ENCODE measurements at regions not wholly inside any gene's neighbourhood (a gene's known extent, or its start where the extent isn't known, plus 50 kb on each side); places are given as distances from the start of the nearest gene placed in this dataset.
"Not testable (repeated sequence)": the region's sequence is repeated elsewhere in the genome, so short reads cannot be mapped to it uniquely, and the experiment has no call there.

- ATAC-seq (replicated peaks) (no peak), DNase-seq (no peak)
- Mint-ChIP-seq H3K36me3 (no peaks in the 10 kb centered on the region), H3K27me3 (no peaks in the 10 kb centered on the region), H3K27ac (no peak overlapping the region), H3K9me3 (peaks cover 0 to 3% of the 10 kb centered on the region in 2 donors), H3K4me3 (no peak overlapping the region), H3K4me1 (no peaks in the 10 kb centered on the region)
Measured at GRCh38 chr10:64529003-64529350, 1007.8 kb downstream of the REEP3 start.

DNA sequence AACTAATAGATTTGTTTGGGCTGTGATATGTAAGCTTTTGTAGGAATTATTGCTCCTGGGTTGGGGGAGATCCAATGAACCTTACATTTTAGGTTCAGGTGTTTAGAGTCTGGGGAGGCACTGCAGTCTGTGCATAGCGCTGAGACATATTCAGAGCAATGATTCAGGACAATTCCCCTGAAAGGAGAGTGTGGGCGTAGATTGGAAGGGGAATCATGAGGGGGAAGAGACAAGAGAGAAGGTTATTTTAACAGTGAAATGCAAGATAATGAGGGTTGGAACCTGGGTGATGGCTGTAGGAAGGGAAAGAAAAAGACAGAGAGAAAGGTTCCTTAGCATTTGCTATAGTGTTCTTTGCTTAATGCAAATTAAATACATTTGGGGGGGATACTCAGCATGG, 1013.4 kb downstream of the REEP3 start:
- H3K9me3 Mint-ChIP-seq = no peaks in the 10 kb centered on the region
- H3K27me3 Mint-ChIP-seq = no peaks in the 10 kb centered on the region
- H3K4me1 Mint-ChIP-seq = no peaks in the 10 kb centered on the region
- no peak for ATAC-seq (replicated peaks)
- no peaks in the 10 kb centered on the region for H3K36me3 Mint-ChIP-seq
- no peak overlapping the region for H3K27ac Mint-ChIP-seq
- DNase-seq = no peak
- H3K4me3 Mint-ChIP-seq = no peak overlapping the region

- no peaks in the 10 kb centered on the region for H3K9me3 Mint-ChIP-seq
- no peaks in the 10 kb centered on the region for H3K4me1 Mint-ChIP-seq
- ATAC-seq (replicated peaks) = no peak
- no peaks in the 10 kb centered on the region for H3K36me3 Mint-ChIP-seq
- H3K27me3 Mint-ChIP-seq = no peaks in the 10 kb centered on the region
- no peak for DNase-seq
- H3K4me3 Mint-ChIP-seq = no peak overlapping the region
- no peak overlapping the region for H3K27ac Mint-ChIP-seq
Measured at GRCh38 chr10:64535131-64535867, 1014.1 kb downstream of the REEP3 start.

DNA sequence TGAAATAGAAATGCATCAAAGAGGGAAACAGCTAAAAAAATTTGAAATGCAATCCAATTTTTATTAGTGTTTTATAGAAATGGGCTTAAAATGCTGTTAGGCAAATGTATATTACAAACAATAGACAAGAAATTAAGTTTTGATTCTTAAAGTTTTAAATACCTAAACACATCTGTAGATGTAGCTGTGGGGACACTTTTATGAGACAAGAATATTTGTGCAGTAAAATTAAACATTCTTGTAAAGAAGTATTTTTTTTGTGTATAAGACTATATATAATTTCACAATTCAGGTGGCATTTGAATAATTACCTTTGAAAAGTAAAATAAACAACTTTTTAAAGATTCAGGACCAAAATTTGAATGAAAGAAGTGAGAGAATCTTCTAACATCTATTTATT, 1015.9 kb downstream of the REEP3 start:
- Mint-ChIP-seq H3K27ac (no peak overlapping the region), H3K27me3 (no peaks in the 10 kb centered on the region), H3K9me3 (no peaks in the 10 kb centered on the region), H3K4me1 (no peaks in the 10 kb centered on the region), H3K4me3 (no peak overlapping the region), H3K36me3 (no peaks in the 10 kb centered on the region)
- no peak for ATAC-seq (replicated peaks)
- no peak for DNase-seq

GRCh38 chr10:64537928-64538327, 1016.7 kb downstream of the REEP3 start:
- ATAC-seq (replicated peaks) (no peak), DNase-seq (no peak)
- Mint-ChIP-seq H3K36me3 (no peaks in the 10 kb centered on the region), H3K4me3 (no peak overlapping the region), H3K27me3 (no peaks in the 10 kb centered on the region), H3K9me3 (no peaks in the 10 kb centered on the region), H3K27ac (no peak overlapping the region), H3K4me1 (no peaks in the 10 kb centered on the region)

DNA sequence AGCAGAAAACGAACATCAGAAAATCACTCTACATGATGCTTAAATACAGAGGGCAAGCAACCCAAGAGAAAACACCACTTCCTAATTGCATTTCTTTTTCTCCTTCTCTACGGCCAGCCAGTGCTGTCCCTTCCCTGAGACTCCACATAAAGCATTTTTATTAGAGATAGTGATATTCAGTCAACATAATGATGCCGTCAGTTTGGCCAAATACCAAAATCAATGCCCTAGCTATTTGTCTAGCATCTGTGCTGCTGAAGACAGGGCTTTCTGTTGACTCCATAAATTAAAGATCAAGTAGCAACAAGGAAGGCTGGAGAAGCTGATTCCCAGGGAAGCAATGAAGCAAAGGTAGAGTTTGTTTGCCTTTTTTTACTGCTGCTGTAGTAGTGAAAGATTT, 1024.9 kb downstream of the REEP3 start:
- H3K9me3 Mint-ChIP-seq = no peaks in the 10 kb centered on the region
- no peaks in the 10 kb centered on the region for H3K27me3 Mint-ChIP-seq
- ATAC-seq (replicated peaks) = no peak
- no peaks in the 10 kb centered on the region for H3K36me3 Mint-ChIP-seq
- H3K4me3 Mint-ChIP-seq = no peak overlapping the region
- no peak for DNase-seq
- no peaks in the 10 kb centered on the region for H3K4me1 Mint-ChIP-seq
- H3K27ac Mint-ChIP-seq = no peak overlapping the region

GRCh38 chr10:64547168-64547567, 1026.0 kb downstream of the REEP3 start:
- no peak overlapping the region for H3K4me3 Mint-ChIP-seq
- ATAC-seq (replicated peaks) (no peak), DNase-seq (no peak)
- H3K36me3 Mint-ChIP-seq = no peaks in the 10 kb centered on the region
- no peaks in the 10 kb centered on the region for H3K27me3 Mint-ChIP-seq
- no peak overlapping the region for H3K27ac Mint-ChIP-seq
- no peaks in the 10 kb centered on the region for H3K9me3 Mint-ChIP-seq
- H3K4me1 Mint-ChIP-seq = no peaks in the 10 kb centered on the region

DNA sequence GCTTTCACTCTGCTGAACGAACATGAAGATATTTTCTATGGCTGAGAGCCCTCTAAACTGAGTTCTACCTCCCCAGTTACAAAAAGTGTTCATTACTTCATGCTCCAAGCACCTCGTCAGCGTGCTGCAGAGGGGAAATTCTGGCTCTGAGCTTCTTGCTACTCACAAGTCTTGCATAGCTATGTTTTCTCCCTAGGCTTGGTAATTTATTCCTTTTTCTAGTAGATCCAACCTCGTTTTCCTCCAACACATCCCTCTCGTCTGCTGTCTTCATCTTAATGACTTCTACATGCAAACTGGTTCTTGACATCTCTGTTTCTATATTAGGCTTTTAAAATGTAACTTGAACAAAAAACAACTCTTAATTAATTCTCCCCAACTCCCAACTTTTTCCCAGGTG, 1034.5 kb downstream of the REEP3 start:
- no peak for ATAC-seq (replicated peaks)
- H3K36me3 Mint-ChIP-seq = no peaks in the 10 kb centered on the region
- no peaks in the 10 kb centered on the region for H3K9me3 Mint-ChIP-seq
- no peak overlapping the region for H3K27ac Mint-ChIP-seq
- H3K4me1 Mint-ChIP-seq = no peaks in the 10 kb centered on the region
- H3K4me3 Mint-ChIP-seq = no peak overlapping the region
- no peaks in the 10 kb centered on the region for H3K27me3 Mint-ChIP-seq
- no peak for DNase-seq

- ATAC-seq (replicated peaks) = no peak
- H3K4me1 Mint-ChIP-seq = no peaks in the 10 kb centered on the region
- no peaks in the 10 kb centered on the region for H3K36me3 Mint-ChIP-seq
- DNase-seq = no peak
- H3K4me3 Mint-ChIP-seq = no peak overlapping the region
- peaks cover 3 to 4% of the 10 kb centered on the region in 2 donors for H3K9me3 Mint-ChIP-seq
- no peak overlapping the region for H3K27ac Mint-ChIP-seq
- H3K27me3 Mint-ChIP-seq = no peaks in the 10 kb centered on the region
Measured at GRCh38 chr10:64558094-64558835, 1037.1 kb downstream of the REEP3 start.

DNA sequence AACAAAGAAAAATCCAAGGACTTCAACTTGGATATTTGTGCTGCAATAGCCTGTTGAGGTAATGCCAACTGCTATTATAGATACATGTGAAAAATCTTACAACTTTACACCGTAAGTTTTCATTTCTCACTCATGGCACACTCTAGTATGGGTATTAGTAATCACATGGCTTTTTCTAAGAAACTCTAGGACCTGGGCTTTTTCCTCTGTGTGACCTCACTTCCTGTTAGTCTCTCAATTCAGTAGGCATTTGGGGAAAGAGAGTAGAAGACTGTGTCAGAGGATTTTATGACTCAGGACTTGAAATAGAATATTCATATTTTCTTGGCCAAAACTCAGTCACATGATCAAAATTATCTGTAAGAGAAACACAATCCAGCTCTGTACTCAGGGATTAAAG, 1049.9 kb downstream of the REEP3 start:
- DNase-seq (no peak), ATAC-seq (replicated peaks) (no peak)
- H3K4me1 Mint-ChIP-seq = no peaks in the 10 kb centered on the region

DNA sequence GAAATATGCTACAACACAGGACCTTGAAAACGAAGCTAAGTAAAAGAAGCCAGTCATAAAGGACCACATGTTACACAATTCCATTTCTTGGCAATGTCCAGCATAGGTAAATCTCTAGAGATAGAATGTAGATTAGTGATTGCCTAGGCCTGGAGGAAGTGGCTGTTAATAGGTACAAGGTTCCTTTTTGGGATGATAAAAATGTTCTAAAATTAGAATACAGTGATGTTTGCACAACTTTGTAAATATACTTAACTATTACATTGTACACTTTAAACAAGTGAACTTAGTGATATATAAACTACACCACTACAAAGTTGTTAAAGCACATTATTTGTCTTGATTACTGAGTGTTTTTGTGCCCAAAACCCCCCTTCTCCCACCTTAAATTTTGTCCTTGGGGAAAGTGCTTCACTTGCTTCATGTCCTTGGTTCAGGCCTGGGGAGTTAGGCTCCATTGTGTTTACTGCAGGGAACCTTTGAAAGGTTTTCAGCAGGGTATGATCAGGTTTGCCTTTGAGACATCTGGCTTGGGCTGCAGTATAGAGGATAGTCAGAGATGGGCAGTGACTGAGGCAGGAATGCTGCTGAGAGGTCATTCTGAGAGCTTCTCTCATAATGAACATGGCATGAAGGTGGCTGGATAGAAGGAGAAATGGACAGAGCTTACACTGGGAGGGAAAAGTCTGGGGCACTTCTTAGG, 1052.6 kb downstream of the REEP3 start:
- Mint-ChIP-seq H3K27me3 (no peaks in the 10 kb centered on the region), H3K4me1 (no peaks in the 10 kb centered on the region), H3K9me3 (peaks cover 0 to 3% of the 10 kb centered on the region in 2 donors), H3K36me3 (no peaks in the 10 kb centered on the region), H3K4me3 (no peak overlapping the region), H3K27ac (no peak overlapping the region)
- DNase-seq (no peak), ATAC-seq (replicated peaks) (peak in 1 of 2 donors; percentile 34)

More for the DNA sequence above, 1049.9 kb downstream of the REEP3 start:
- H3K27me3 Mint-ChIP-seq = no peaks in the 10 kb centered on the region
- peaks cover 0 to 11% of the 10 kb centered on the region in 2 donors for H3K9me3 Mint-ChIP-seq
- no peak overlapping the region for H3K4me3 Mint-ChIP-seq
- H3K36me3 Mint-ChIP-seq = no peaks in the 10 kb centered on the region
- no peak overlapping the region for H3K27ac Mint-ChIP-seq

- Mint-ChIP-seq H3K27ac (no peak overlapping the region), H3K27me3 (no peaks in the 10 kb centered on the region), H3K9me3 (peaks cover 0 to 5% of the 10 kb centered on the region in 2 donors), H3K4me3 (no peak overlapping the region), H3K36me3 (no peaks in the 10 kb centered on the region), H3K4me1 (no peaks in the 10 kb centered on the region)
- ATAC-seq (replicated peaks) (no peak), DNase-seq (no peak)
Measured at GRCh38 chr10:64574371-64574770, 1053.2 kb downstream of the REEP3 start.

DNA sequence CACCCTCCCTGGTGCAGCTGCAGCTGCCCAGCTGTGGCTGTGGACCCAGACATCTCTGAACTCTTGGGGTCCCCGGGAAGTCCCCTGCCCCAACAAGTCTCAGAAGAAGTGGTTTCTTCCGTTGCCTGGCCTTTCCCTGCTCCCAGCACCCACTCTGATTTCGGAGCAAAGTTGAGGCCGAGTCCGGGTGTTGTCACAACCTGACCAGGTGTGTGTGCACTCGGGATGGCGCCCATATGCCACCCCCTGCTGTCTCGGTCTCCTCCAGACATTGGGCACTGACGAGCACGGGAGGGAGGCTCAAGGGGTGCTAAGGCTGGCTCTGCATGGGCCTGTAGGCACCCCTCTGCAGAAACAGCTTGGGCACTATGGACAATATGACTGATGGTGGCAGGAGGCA, 1055.3 kb downstream of the REEP3 start:
- ATAC-seq (replicated peaks) = no peak
- H3K27ac Mint-ChIP-seq = no peak overlapping the region
- H3K4me3 Mint-ChIP-seq = no peak overlapping the region

GRCh38 chr10:64578757-64579156, 1057.6 kb downstream of the REEP3 start:
- peaks cover 8 to 16% of the 10 kb centered on the region in 2 donors for H3K9me3 Mint-ChIP-seq
- not testable (repeated sequence) for ATAC-seq (replicated peaks); DNase-seq; H3K4me3 Mint-ChIP-seq; H3K36me3 Mint-ChIP-seq; H3K27me3 Mint-ChIP-seq; H3K4me1 Mint-ChIP-seq; H3K27ac Mint-ChIP-seq

More for the DNA sequence above, 1055.3 kb downstream of the REEP3 start:
- no peaks in the 10 kb centered on the region for H3K4me1 Mint-ChIP-seq
- peaks cover 2 to 3% of the 10 kb centered on the region in 2 donors for H3K9me3 Mint-ChIP-seq
- no peak for DNase-seq
- no peaks in the 10 kb centered on the region for H3K27me3 Mint-ChIP-seq
- no peaks in the 10 kb centered on the region for H3K36me3 Mint-ChIP-seq
